Subcutaneous abdominal adipose tissue (tissue), 5 donors: ENCODE measurements at regions not wholly inside any gene's neighbourhood (a gene's known extent, or its start where the extent isn't known, plus 50 kb on each side); places are given as distances from the start of the nearest gene placed in this dataset.
"Not testable (repeated sequence)": the region's sequence is repeated elsewhere in the genome, so short reads cannot be mapped to it uniquely, and the experiment has no call there.

Experiments used
- H3K27ac ChIP-seq: one replicate; pipeline ENCODE4 v1.7.0; 2013; ENCODE audit warnings: low read depth, mild to moderate bottlenecking, inconsistent platforms, low read length, moderate library complexity
- H3K27me3 ChIP-seq, 5 donors: one replicate each; pipeline ENCODE4 v1.7.0; 2013; ENCODE audit warnings: low read length in 5 of 5, inconsistent platforms in 1 of 5; ENCODE audit not compliant: control insufficient read depth in 5 of 5, insufficient read depth in 4 of 5
- H3K36me3 ChIP-seq, 5 donors: one replicate each; pipeline ENCODE4 v1.7.0; 2013; ENCODE audit warnings: low read length in 5 of 5; ENCODE audit not compliant: control insufficient read depth in 5 of 5, insufficient read depth in 5 of 5
- H3K4me1 ChIP-seq, 5 donors: one replicate each; pipeline ENCODE4 v1.7.0; 2013; ENCODE audit warnings: low read length in 5 of 5, mild to moderate bottlenecking in 3 of 5, moderate library complexity in 1 of 5; ENCODE audit not compliant: control insufficient read depth in 5 of 5, insufficient read depth in 5 of 5
- H3K4me3 ChIP-seq, 5 donors: one replicate each; pipeline ENCODE4 v1.7.0; 2013; ENCODE audit warnings: low read length in 5 of 5, low read depth in 1 of 5
- H3K9ac ChIP-seq, 5 donors: one replicate each; pipeline ENCODE4 v1.7.0; 2013; ENCODE audit warnings: low read length in 5 of 5, mild to moderate bottlenecking in 4 of 5, moderate library complexity in 3 of 5
- H3K9me3 ChIP-seq, 5 donors: one replicate each; pipeline ENCODE4 v1.7.0; 2013; ENCODE audit warnings: low read length in 5 of 5; ENCODE audit not compliant: control insufficient read depth in 5 of 5
- donor health status: healthy.
- donor health status: healthy.
- donor health status: healthy.
- donor health status: healthy.
- donor health status: healthy.

DNA sequence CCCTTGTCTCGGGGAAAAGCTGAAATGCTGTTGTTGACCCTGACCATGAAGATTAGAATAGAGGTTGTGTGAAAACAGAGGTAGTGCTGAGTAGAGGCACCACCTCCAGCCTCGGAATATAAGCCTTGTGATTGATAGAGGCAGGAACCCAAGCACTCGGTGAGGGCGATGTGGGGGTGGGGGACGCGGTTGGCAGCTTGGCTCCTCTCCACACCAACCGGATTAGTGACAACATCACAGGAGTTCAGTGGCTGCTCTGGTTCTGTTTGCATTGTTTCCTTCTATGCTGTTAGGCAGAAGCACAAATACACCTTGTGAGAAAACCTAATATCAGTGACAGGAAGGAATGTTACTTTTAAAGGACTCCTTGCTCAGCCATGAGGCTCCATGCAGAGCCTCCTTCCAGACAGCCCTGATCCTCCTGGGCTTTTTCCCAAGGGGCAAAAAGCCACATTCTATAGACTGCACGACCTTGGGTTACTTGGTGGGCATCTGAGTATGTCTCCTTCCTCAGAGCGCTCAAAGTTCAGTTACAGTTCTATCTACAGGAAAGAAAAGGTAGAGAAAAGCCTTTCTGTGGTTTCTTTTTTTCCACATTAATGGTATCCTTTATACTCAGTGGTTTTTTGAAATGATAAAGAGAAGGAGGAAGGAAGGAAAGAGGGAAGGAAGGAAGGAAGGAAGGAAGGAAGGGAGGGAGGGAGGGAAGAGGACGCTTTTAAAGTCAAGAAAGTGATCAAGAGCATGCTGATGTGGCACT, 150.4 kb upstream of the NOCT start:
- H3K9me3 ChIP-seq, result no peaks in the 10 kb centered on the region
- peaks cover 0 to 6% (median 0%) of the 10 kb centered on the region in 5 donors for H3K27me3 ChIP-seq
- no peaks in the 10 kb centered on the region for H3K4me1 ChIP-seq
- no peak overlapping the region for H3K9ac ChIP-seq
- H3K4me3 ChIP-seq, result no peak overlapping the region
- H3K36me3 ChIP-seq, result no peaks in the 10 kb centered on the region
- H3K27ac ChIP-seq, result no peak overlapping the region

GRCh38 chr4:138863160-138863559, 152.4 kb upstream of the NOCT start:
- no peak overlapping the region for H3K9ac ChIP-seq
- no peaks in the 10 kb centered on the region for H3K36me3 ChIP-seq
- H3K9me3 ChIP-seq, result no peaks in the 10 kb centered on the region
- H3K4me3 ChIP-seq, result no peak overlapping the region
- no peak overlapping the region for H3K27ac ChIP-seq
- H3K27me3 ChIP-seq, result peaks cover 0 to 6% (median 0%) of the 10 kb centered on the region in 5 donors
- H3K4me1 ChIP-seq, result no peaks in the 10 kb centered on the region

DNA sequence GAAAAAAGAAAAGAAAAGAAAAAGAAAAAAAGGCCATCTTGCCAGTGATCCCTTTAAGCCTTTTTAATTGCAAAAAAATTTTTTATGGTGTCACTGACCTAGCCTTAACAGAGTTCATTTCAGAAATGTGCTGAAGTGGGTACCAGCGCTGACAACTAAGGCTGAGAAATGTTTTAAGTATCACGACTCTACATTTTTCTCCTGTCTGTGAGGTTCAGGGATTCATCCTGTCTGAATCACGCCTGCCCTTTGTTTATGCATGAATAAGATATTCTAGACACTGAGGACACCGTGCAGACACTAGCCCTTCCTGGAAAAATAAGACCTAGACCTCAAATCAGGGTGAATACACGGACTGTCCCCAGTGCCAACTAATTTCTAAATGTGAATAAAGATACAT, 154.4 kb upstream of the NOCT start:
- Histone ChIP-seq H3K9me3 (no peaks in the 10 kb centered on the region), H3K27me3 (no peaks in the 10 kb centered on the region), H3K27ac (no peak overlapping the region), H3K9ac (no peak overlapping the region), H3K4me3 (no peak overlapping the region), H3K36me3 (no peaks in the 10 kb centered on the region), H3K4me1 (no peaks in the 10 kb centered on the region)

DNA sequence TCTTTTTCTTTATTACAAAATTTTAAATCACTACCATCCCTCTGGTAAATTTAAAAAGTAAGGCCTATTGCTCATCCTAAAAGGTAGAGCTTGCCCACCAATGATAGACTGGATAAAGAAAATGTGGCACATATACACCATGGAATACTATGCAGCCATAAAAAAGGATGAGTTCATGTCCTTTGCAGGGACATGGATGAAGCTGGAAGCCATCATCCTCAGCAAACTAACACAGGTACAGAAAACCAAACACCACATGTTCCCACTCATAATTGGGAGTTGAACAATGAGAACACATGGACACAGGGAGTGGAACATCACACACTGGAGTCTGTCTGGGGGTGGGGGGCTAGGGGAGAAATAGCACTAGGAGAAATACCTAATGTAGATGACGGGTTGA, 155.2 kb upstream of the NOCT start:
- H3K4me1 ChIP-seq, H3K4me3 ChIP-seq, H3K27ac ChIP-seq, H3K9ac ChIP-seq, H3K36me3 ChIP-seq, H3K9me3 ChIP-seq, H3K27me3 ChIP-seq: not testable (repeated sequence)

DNA sequence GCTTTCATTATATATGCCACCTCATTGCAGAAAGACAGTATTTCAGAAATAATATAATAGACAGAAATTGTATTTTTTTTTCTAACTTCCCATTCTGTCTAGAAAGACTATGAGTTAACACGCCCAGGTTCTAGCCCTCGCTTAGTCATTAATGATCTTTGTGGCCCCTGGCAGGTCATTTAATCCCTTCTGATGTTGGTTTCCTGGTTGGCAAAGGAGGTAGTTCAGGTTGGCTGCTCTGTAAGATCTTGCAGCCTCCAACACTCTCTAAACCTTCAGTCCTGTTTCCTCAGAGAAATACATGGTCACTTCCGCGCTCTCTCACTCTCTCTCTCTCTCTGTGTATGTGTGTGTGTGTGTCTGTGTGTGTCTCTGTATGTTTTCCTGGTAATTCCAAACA, 156.3 kb upstream of the NOCT start:
- no peaks in the 10 kb centered on the region for H3K4me1 ChIP-seq
- H3K27me3 ChIP-seq, result peaks cover 0 to 7% (median 0%) of the 10 kb centered on the region in 5 donors
- no peak overlapping the region for H3K4me3 ChIP-seq
- H3K36me3 ChIP-seq, result no peaks in the 10 kb centered on the region
- H3K9ac ChIP-seq, result no peak overlapping the region
- no peak overlapping the region for H3K27ac ChIP-seq
- H3K9me3 ChIP-seq, result no peaks in the 10 kb centered on the region

DNA sequence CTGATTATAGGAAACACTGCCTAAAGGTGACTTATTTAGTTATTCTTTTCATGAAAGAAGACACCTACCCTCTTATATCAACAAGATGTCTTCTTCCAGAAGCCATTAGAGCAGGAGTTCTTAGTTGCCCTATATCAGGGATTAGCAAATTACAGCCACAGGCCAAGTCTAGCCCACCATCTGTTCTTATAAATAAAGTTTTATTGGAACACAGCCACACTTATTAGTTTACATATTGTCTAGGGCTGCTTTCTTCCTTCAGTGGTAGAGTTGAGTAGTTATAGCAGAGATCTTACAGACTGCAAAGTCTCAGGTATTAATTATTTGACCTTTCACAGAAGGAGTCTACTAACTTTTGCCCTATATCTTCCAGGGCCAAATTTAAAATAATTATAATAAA, 157.2 kb upstream of the NOCT start:
- Histone ChIP-seq H3K27ac (no peak overlapping the region), H3K36me3 (no peaks in the 10 kb centered on the region), H3K27me3 (peaks cover 0 to 7% (median 0%) of the 10 kb centered on the region in 5 donors), H3K9ac (no peak overlapping the region), H3K9me3 (no peaks in the 10 kb centered on the region), H3K4me1 (no peaks in the 10 kb centered on the region), H3K4me3 (no peak overlapping the region)

DNA sequence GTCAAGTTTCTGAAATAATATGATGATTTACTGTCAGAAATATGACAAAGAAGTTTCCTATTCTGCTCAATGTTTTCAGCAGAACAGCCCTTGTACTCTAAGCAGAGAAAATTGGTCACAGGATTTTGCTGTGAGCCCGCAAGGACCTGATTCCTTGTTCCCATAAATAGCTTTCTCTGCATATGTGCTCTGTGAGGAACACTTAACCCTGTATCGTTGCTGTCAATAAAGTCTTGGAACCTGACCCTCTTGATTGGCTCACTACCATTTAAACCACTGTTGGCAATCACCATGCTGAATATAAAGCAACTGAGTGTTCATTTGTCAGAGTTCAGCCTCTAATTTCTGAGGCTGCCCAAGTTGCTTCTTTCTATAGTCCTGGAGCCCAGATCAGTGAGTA, 158.2 kb upstream of the NOCT start:
- H3K4me1 ChIP-seq, result no peaks in the 10 kb centered on the region
- H3K36me3 ChIP-seq, result no peaks in the 10 kb centered on the region
- no peak overlapping the region for H3K4me3 ChIP-seq
- no peak overlapping the region for H3K27ac ChIP-seq
- peaks cover 0 to 7% (median 0%) of the 10 kb centered on the region in 5 donors for H3K27me3 ChIP-seq
- H3K9me3 ChIP-seq, result no peaks in the 10 kb centered on the region
- no peak overlapping the region for H3K9ac ChIP-seq

DNA sequence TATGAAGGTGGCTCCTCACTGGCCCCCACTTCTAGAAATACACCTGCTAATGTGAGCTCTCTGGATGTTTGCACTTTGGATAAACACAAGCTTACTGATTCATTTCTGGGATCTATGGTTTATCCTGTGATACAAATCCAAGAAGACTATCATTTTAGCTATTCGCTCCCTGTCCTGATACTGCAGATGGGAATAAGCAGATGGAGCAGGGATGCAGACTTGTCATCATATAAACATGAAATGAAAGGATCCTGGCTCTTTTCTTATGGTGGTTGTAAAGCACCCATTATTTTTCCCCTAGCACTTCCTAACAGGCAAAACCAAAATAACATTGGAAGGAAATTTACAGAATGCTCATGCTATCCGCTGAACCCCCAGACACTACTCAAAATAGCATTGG, 162.9 kb upstream of the NOCT start:
- H3K4me1 ChIP-seq, result no peaks in the 10 kb centered on the region
- H3K27me3 ChIP-seq, result peaks cover 0 to 11% (median 0%) of the 10 kb centered on the region in 5 donors
- H3K27ac ChIP-seq, result no peak overlapping the region
- H3K9me3 ChIP-seq, result no peaks in the 10 kb centered on the region
- no peak overlapping the region for H3K4me3 ChIP-seq
- H3K9ac ChIP-seq, result no peak overlapping the region
- no peaks in the 10 kb centered on the region for H3K36me3 ChIP-seq

DNA sequence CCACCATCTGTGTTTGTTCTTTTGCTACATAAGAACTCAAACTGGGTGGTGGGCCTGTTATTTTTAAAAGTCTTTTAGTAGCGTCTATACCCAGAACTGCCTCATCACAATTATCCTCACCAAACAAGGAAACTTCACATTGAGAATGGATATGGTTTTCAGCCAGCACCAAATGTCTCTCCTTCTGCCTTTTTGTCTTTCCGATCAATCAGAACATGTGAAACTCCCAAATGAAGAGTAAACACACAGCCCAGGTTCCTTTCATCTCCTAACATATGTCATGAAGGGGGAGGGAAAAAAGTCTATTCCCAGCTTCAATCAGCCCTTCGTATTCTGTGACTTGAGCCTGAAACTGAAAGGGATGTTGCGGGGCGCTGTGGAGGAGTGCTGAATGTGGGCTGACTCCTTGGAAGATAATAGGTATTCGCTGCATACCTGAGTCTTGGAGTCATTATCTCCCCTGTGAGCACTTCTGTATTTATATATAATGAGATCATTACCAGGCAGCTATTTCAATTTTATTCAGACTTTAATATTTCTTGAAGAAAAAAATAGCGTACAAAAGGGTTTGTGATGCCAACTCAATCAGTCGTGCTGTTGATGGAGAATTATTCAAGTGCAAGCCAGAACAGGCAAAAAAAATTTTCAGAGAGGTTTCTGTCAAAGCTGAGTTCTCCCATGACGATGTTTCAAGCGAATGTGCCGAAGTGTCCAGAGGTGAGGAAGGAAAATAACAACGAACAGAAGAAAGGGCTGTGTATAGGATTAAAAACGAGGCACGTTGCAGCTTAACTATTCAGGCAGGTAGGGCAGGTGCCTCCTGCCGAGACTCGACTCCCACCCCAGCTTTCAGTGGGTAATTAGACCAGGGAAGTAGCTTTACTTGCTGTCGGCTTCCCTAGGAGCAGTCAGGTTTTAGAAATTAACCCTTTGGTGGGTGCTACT, 163.9 kb upstream of the NOCT start:
- no peaks in the 10 kb centered on the region for H3K36me3 ChIP-seq
- H3K27ac ChIP-seq, result no peak overlapping the region
- H3K9me3 ChIP-seq, result no peaks in the 10 kb centered on the region
- no peaks in the 10 kb centered on the region for H3K4me1 ChIP-seq
- peaks cover 0 to 11% (median 0%) of the 10 kb centered on the region in 5 donors for H3K27me3 ChIP-seq
- H3K9ac ChIP-seq, result no peak overlapping the region
- H3K4me3 ChIP-seq, result no peak overlapping the region

DNA sequence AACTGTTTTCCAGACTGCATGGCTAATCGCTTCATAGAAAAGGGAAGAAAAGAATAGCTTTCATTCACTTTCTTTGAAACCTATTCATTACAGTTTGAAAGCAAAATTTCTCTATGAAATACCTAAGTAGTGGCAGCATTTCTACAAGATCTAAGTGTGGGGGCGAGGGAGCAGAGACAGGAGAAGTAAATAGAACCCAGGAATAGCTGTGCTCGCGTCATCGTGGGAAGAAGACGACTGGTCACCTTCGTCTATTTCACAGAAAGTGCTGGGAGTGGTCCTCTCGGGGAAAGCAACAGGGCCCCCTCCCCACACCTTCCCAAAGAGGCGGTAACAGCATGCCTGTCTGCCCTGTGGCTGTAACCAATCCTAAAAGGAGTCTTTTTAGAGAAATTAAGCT, 169.9 kb upstream of the NOCT start:
- no peak overlapping the region for H3K9ac ChIP-seq
- H3K4me3 ChIP-seq, result no peak overlapping the region
- no peaks in the 10 kb centered on the region for H3K36me3 ChIP-seq
- H3K27me3 ChIP-seq, result no peaks in the 10 kb centered on the region
- no peak overlapping the region for H3K27ac ChIP-seq
- no peaks in the 10 kb centered on the region for H3K9me3 ChIP-seq
- H3K4me1 ChIP-seq, result peaks cover 0 to 16% (median 0%) of the 10 kb centered on the region in 5 donors
